ENCODE measurements at regions not wholly inside any gene's neighbourhood (a gene's known extent, or its start where the extent isn't known, plus 50 kb on each side); places are given as distances from the start of the nearest gene placed in this dataset.

DNA sequence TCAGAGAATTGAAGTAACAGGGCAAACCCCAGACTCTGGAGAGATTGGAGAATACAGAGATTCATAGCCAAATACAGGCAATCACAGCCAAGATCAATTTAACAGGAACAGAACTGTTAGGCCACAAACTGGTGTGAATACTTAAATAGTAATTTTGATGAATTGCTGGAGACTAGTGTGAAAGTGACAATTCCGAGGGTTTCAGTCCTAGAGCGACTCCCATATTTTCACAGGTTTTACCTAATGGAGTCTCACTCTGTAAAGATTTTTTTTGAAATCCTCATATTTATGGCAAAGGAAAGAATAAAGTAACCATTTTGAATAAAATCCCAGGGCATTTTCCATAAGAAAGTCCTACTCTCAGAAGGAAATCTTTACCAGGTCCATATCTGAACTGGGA lies 135.5 kb downstream of the MMUT start:
- Histone ChIP-seq H3K27me3 (ENCODE audit: insufficient read depth, low read length) (no peaks in the 10 kb centered on the region), H3K79me2 (ENCODE audit: insufficient read depth, low read length) (no peaks in the 10 kb centered on the region), H3K23me2 (ENCODE audit: insufficient read length, low read depth, low read length, poor library complexity, severe bottlenecking) (no peaks in the 10 kb centered on the region), H2AFZ (ENCODE audit: low read length) (no peak overlapping the region), H3K27ac (ENCODE audit: insufficient read length, low read depth, low read length) (no peak overlapping the region), H2BK12ac (ENCODE audit: insufficient read length, low read depth, low read length) (no peak overlapping the region), H3K4me2 (ENCODE audit: insufficient read depth, insufficient read length, low read length) (no peak overlapping the region), H4K5ac (ENCODE audit: insufficient read length, low read depth, low read length) (no peak overlapping the region), H2BK120ac (ENCODE audit: low read depth, low read length, poor library complexity, severe bottlenecking) (no peak overlapping the region), H3K9me3 (ENCODE audit: control insufficient read depth, low read depth, low read length) (no peaks in the 10 kb centered on the region), H4K20me1 (ENCODE audit: control insufficient read depth, insufficient read depth, insufficient read length) (no peaks in the 10 kb centered on the region), H3K23ac (ENCODE audit: insufficient read length, low read depth, low read length) (no peak overlapping the region), H3K18ac (ENCODE audit: insufficient read length, low read depth, low read length) (no peak overlapping the region), H3K14ac (ENCODE audit: insufficient read depth, low read length) (no peak overlapping the region), H2BK15ac (ENCODE audit: low read depth, low read length) (no peak overlapping the region), H2BK5ac (ENCODE audit: insufficient read length, low read length) (no peak overlapping the region), H3K56ac (ENCODE audit: insufficient read length, low read depth, low read length) (no peak overlapping the region), H2AK5ac (ENCODE audit: insufficient read length, low read length) (no peak overlapping the region), H4K8ac (replicated peaks; ENCODE audit: insufficient read length, low read depth, low read length) (no peak overlapping the region), H3K4ac (ENCODE audit: low read depth, low read length) (no peak overlapping the region), H3K9ac (ENCODE audit: extremely low read depth, insufficient read length, low read length) (no peak overlapping the region), H3K79me1 (ENCODE audit: insufficient read depth, low read depth, low read length, poor library complexity, severe bottlenecking) (no peaks in the 10 kb centered on the region), H4K91ac (ENCODE audit: insufficient read length, low read depth, low read length) (no peak overlapping the region), H3T11ph (ENCODE audit: low read length) (no peak overlapping the region), H3K4me1 (ENCODE audit: insufficient read depth, low read length) (0 out of 2 replicates have a peak, but pooled peaks cover 1% of the 10 kb centered on the region), H2BK20ac (ENCODE audit: low read depth, low read length, poor library complexity, severe bottlenecking) (no peak overlapping the region)
- Mint-ChIP-seq H3K9me3 (peaks cover 6 to 11% of the 10 kb centered on the region in 2 experiments; a peak in 4 of 5 replicates), H3K4me1 (peaks cover 13 to 18% of the 10 kb centered on the region in 2 experiments), H3K27me3 (ENCODE audit: low read depth) (no peaks in the 10 kb centered on the region), H3K36me3 (ENCODE audit: insufficient read depth in 1 of 3, low read depth in 3 of 3) (peaks cover 0 to 3% (median 0%) of the 10 kb centered on the region in 3 experiments; a peak in 4 of 7 replicates), H3K4me3 (no peak overlapping the region), H3K27ac (no peak overlapping the region)
- TF ChIP-seq, protein P1, sequence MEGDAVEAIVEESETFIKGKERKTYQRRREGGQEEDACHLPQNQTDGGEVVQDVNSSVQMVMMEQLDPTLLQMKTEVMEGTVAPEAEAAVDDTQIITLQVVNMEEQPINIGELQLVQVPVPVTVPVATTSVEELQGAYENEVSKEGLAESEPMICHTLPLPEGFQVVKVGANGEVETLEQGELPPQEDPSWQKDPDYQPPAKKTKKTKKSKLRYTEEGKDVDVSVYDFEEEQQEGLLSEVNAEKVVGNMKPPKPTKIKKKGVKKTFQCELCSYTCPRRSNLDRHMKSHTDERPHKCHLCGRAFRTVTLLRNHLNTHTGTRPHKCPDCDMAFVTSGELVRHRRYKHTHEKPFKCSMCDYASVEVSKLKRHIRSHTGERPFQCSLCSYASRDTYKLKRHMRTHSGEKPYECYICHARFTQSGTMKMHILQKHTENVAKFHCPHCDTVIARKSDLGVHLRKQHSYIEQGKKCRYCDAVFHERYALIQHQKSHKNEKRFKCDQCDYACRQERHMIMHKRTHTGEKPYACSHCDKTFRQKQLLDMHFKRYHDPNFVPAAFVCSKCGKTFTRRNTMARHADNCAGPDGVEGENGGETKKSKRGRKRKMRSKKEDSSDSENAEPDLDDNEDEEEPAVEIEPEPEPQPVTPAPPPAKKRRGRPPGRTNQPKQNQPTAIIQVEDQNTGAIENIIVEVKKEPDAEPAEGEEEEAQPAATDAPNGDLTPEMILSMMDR (conservative IDR thresholded peaks at IDR 0.05) = no peak
- WGBS (ENCODE audit: extremely low coverage, insufficient read length, low lambda C conversion rate) = no CpG with 5 or more reads among the region's 2 CpGs
- no peak for DNase-seq

Data from H9 (cell line).